BE2C (cell line): ENCODE measurements at regions not wholly inside any gene's neighbourhood (a gene's known extent, or its start where the extent isn't known, plus 50 kb on each side); places are given as distances from the start of the nearest gene placed in this dataset.

ENCODE experiments used
- DNase-seq: peaks from one replicate; pipeline ENCODE4 v3.0.0-alpha.2; 2020
- H3K27me3 ChIP-seq: fragments of 250-450 bp; sonication (Bioruptor Pico); 2 replicates; pipeline ENCODE4 v1.5.1; 2020; ENCODE audit warnings: mild to moderate bottlenecking
- H3K36me3 ChIP-seq: fragments of 250-450 bp; sonication (Bioruptor Pico); 2 replicates; pipeline ENCODE4 v1.5.1; 2020; ENCODE audit warnings: mild to moderate bottlenecking
- H3K4me1 ChIP-seq: fragments of 250-450 bp; sonication (Bioruptor Pico); 2 replicates; pipeline ENCODE4 v1.5.1; 2020
- H3K4me3 ChIP-seq: 2 replicates; pipeline ENCODE4 v1.5.1; 2011; ENCODE audit warnings: low read depth, low read length
- H3K9me3 ChIP-seq: fragments of 250-450 bp; sonication (Bioruptor Pico); 2 replicates; pipeline ENCODE4 v1.5.1; 2020
- CTCF ChIP-seq: IDR thresholded peaks from 2 replicates; pipeline ENCODE4 v1.5.1; 2012; ENCODE audit warnings: mild to moderate bottlenecking, low read depth, low read length

- H3K36me3 ChIP-seq = no peaks in the 10 kb centered on the region
- TF ChIP-seq CTCF = no peak
- H3K4me1 ChIP-seq = no peaks in the 10 kb centered on the region
- H3K27me3 ChIP-seq = no peaks in the 10 kb centered on the region
- no peak overlapping the region for H3K4me3 ChIP-seq
- H3K9me3 ChIP-seq = no peaks in the 10 kb centered on the region
- DNase-seq = no peak
Measured at GRCh38 chr18:37637478-37637850, 71.9 kb upstream of the CELF4 start.

- H3K9me3 ChIP-seq = no peaks in the 10 kb centered on the region
- H3K27me3 ChIP-seq = no peaks in the 10 kb centered on the region
- H3K4me1 ChIP-seq = no peaks in the 10 kb centered on the region
- H3K4me3 ChIP-seq = no peak overlapping the region
- DNase-seq = no peak
- H3K36me3 ChIP-seq = no peaks in the 10 kb centered on the region
- TF ChIP-seq CTCF = no peak
Measured at GRCh38 chr18:37636831-37637477, 71.4 kb upstream of the CELF4 start.

GRCh38 chr18:37634516-37634915, 68.9 kb upstream of the CELF4 start:
- TF ChIP-seq CTCF = no peak

GRCh38 chr18:37631422-37631821, 65.8 kb upstream of the CELF4 start:
- no peak for DNase-seq
- Histone ChIP-seq H3K4me1 (no peaks in the 10 kb centered on the region), H3K36me3 (no peaks in the 10 kb centered on the region)

More at GRCh38 chr18:37634516-37634915, 68.9 kb upstream of the CELF4 start:
- Histone ChIP-seq H3K4me1 (no peaks in the 10 kb centered on the region), H3K4me3 (no peak overlapping the region), H3K36me3 (no peaks in the 10 kb centered on the region), H3K27me3 (no peaks in the 10 kb centered on the region), H3K9me3 (no peaks in the 10 kb centered on the region)
- no peak for DNase-seq

GRCh38 chr18:37630334-37630733, 64.7 kb upstream of the CELF4 start:
- Histone ChIP-seq H3K4me1 (no peaks in the 10 kb centered on the region), H3K9me3 (no peaks in the 10 kb centered on the region), H3K36me3 (no peaks in the 10 kb centered on the region), H3K27me3 (no peaks in the 10 kb centered on the region), H3K4me3 (no peak overlapping the region)
- no peak for TF ChIP-seq CTCF
- DNase-seq = no peak

More at GRCh38 chr18:37631422-37631821, 65.8 kb upstream of the CELF4 start:
- TF ChIP-seq CTCF = no peak
- H3K27me3 ChIP-seq = no peaks in the 10 kb centered on the region
- no peak overlapping the region for H3K4me3 ChIP-seq
- H3K9me3 ChIP-seq = no peaks in the 10 kb centered on the region

GRCh38 chr18:37628470-37629220, 63.0 kb upstream of the CELF4 start:
- Histone ChIP-seq H3K9me3 (no peaks in the 10 kb centered on the region), H3K27me3 (no peaks in the 10 kb centered on the region), H3K36me3 (no peaks in the 10 kb centered on the region), H3K4me1 (no peaks in the 10 kb centered on the region), H3K4me3 (no peak overlapping the region)
- TF ChIP-seq CTCF = no peak
- no peak for DNase-seq
